Activated CD8-positive, alpha-beta memory T cell treated with anti-CD3 and anti-CD28 coated beads, Interleukin-2, amount 50 U/mL, for 4 hours (primary cell): ENCODE measurements at regions not wholly inside any gene's neighbourhood (a gene's known extent, or its start where the extent isn't known, plus 50 kb on each side); places are given as distances from the start of the nearest gene placed in this dataset.

Source experiments
- DNase-seq: peaks from one replicate; pipeline ENCODE4 v3.0.0-alpha.2; 2020

DNA sequence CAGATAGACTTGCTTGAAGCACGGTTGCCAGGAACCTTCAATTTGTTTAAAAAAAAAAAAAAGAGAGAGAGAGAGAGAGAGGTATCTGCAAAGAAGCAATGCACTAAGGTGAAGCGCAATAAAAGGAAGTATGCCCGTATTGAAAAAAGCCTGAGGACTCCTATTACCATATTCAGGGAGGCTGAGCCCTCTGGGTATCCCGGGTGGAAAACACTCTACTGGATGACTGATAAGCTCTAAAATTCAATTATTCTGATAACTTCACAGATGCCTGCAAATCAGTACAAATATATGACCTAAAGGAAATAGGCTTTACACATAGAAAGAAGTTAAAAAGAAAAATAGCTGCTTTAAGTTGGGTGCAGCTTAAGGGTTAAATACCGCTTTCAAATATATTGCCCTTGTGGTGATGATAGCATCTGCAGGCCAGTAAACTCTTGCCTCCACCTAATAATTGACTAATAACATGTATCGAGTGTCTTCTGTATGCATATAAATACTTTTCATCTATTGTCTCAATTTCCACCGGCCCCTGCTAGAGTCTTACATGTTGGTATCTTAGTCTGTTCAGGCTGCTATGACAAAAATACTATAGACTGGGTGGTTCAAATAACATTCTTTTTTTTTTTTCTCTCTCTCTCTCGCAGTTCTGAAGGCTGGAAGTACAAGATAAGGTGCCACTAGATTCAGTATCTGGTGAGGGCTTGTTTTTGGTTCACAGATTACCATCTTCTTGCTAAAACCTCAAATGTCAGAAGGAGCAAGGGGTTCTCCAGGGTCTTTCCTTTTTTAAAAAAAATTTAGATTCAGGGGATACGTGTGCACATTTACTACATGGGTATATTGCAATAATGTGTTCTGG, 187.4 kb upstream of the JARID2 start:
- DNase-seq = no peak

DNA sequence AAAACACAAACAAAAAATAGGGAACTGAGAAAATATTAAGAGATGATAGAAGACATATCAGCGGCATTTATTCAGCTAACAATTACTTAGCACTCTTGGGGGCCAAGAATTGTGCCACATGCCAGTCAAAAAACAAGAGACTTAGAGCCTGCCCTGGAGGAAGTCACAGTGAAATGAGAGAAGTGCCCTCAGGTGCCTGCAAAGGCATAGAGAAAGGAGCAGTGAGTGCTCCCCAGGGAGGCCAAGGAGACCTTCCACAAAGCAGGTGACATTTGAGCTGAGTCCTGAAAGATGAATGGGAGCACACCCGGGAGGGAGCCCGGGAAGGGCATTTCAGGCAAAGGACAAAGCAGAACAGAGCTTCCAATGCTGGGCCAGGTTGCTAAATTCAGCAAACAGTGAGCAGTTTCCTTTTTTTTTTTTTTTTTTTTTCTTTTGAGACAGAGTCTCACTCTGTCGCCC, 184.7 kb upstream of the JARID2 start:
- no peak for DNase-seq

DNA sequence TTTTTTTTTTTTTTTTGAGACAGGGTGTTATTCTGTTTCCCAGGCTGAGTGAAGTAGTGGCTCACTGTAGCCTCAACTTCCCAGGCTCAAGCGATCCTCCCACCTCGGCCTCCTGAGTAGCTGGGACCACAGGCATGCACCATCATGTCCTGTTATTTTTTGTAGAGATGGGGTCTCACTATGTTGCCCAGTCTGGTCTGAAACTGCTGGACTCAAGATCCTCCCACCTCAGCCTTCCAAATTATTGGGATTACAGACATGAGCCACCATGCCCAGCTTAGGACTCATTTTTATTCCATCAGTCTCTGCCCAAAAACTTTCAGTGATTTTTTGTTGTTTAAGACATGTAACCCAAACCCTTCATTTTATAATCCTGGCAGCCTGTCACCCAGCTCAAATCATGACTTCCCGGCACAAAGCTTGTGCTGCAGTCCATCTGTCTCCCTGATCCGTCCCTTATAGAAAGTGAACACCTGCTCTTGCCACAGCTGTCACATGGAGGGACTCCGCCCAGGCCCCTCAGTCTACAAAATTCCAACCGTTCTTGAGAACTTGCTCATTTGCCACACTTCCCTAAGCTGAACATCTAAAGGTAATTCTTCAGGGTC, 183.9 kb upstream of the JARID2 start:
- DNase-seq = no peak

DNA sequence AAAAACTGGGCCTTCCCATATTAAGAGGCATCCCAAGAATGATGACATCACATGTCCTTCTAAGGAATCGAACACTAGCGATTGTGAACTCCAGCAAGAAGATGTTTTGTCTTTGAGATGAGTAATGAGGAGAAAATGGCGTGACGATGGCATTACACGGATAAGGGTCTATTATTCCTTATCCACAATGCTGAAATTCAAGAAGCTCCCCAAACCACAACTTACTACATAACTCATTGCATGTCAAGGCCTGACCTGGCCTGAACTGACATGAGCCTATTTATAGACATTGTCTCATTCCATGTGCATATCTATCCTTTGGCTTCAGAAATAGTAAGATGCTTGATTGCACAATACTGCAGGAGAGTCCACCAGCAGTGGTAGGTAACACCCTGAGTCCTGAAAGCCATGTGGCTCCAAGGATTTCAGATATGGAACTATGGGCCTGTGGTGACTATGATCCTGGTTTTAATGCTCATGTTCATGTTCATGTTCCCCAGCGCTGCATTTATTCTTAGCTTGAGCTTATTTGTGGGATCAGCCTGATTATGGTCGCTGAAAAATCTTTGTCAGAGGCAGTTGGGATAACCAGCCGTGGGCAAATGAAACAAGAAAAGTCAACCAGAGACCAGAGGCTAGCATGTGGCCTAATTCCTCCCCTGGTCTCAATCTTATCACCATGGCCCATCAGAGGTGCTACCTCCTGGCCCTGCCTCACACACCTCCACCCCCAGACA, 183.2 kb upstream of the JARID2 start:
- no peak for DNase-seq

DNA sequence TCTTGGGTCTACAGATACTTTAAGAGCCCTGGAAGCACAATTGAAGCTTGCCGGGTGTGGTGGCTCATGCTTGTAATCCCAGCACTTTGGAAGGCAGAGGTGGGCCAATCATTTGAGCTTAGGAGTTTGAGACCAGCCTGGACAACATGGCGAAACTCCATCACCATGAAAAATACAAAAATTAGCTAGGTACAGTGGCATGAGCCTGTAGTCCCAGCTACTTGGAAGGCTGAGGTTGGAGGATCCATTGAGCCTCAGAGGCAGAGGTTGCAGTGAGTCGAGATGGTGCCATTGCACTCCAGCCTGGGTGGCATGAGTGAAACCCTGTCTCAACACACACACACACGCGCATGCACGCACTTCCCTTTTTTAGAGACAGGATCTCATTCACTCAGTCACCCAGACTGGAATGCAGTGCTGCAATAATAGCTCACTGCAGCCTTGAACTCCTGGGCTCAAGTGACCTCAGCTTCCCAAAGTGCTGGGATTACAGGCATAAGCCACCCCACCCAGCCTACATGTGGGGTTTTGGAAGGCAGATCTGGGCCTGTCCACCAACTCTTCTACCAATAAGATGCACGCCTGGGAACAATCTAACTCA, 182.5 kb upstream of the JARID2 start:
- no peak for DNase-seq

DNA sequence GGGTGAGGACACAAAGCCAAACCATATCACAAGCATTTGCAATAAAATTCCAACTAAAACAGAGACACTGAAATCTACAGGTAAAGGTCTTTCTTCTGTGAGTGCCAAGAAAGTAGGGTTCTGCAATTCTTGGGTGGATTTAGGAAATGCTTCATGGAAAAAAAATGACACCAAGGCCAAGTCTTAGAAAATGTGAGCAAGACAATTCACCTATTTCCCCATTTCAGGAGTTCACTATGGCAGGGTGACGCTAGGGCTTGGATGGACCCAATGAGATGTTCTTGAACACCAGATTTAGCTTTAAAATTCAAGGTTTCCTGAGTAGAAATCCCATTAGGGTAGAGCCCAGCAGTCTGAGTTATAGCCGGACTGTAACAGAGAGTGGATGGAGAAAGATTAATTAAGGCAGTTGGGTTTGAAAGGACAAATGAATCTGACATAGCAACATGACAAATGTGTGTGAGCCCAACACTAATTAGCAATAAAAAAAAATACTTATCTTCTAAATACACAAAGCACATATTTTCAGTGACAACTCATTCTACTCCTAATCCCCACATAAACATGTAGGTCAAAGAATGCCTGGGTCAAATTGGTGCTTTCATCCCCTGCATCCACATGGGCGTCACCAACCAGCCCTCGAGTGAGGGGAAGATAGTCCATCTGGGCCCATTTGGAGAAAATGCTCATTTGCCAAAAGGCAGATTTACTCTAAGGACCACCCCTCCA, 180.4 kb upstream of the JARID2 start:
- DNase-seq = no peak

DNA sequence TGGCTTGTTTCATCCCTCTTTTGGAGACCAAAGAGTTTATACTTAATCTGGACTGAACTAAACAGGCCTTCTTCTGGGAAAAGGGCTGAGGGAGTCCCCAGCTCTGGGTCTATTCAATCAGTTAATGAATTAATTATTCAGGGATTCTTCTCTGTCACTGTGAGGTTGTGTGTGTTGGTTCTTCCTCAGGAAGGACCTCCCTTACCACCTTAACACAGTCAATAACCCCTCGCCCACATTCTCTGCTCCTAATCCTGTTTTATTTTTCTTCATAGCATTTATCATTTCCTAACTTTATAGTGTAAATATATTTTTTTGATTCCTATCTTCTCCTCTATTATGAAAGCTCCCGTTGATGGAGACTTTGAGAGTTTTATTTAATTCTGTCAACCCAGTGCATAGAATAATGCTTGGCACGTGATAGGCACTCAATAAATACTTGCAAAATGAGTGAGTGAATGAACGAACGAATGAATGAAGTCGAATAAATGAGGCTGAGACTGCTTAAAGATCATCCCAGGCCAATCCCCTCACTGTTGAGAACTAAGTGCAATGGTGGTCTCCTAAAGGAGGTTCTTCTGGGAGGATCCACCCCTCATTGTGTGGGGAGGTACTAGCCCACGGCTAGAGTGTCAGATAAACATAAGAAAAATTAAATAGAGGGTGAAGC, 179.6 kb upstream of the JARID2 start:
- no peak for DNase-seq

DNA sequence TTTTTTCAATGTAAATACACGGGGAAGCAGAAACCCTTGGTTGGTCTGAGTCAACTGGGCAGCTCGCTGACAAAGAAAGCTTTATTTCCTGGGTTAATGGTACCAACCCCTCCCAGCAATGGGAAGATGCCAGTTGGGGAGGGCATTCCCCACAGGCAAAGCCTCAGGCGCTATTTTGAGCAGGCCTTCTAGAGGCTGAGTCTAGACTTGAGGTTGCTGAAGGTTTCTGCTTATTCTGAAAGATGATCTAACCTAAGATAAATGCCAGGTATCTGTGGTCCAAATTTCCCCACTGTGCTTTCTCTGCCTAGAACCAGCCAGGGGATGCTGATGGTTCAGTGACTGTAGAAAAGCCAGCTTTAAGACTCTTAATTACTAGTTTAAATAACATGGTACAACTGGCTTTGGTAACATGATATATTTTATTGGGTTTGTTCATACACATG, 172.5 kb upstream of the JARID2 start:
- DNase-seq = no peak

DNA sequence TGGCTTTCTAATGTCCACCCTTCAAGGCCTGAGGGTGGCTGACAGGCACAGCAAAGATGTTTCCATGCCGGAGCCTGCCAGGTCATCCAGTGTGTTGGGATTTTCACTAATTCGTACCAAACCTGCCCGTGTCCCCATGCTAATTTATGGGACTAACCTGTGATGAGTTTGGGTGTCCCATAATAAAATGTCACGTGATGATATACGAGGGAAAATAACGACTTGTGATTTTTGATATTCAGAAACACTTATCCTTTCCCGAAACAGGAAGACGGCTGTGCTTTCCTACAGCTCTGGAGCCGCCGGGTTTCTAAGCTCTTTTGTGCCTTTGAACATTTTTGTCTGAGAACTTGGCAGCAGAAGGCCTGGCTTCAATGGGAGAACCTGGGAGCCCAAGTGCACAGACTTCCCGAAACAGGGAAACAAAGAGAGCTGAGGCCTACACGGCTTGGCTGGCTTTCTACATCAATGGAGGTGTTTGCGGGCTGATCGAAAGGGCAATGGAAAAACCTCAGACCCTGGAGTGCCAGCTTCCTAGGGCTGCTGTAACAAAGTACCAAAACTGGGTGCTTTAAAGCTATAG, 171.9 kb upstream of the JARID2 start:
- no peak for DNase-seq

DNA sequence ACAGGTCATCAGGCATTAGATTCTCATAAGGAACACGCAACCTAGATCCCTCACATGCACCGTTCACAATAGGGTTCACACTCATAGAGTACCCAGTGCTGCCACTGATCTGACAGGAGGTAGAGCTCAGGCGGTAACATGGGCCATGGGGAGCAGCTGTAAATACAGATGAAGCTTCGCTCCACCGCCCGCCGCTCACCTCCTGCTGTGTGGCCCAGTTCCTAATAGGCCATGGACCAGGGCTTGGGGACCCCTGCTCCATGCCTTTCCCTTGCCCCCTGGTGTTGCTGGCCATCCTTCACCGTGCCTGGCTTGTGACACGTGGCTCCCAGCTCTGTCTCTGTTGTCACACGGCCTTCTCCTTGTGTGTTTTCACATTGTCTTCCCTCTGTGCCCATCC, 171.1 kb upstream of the JARID2 start:
- no peak for DNase-seq

DNA sequence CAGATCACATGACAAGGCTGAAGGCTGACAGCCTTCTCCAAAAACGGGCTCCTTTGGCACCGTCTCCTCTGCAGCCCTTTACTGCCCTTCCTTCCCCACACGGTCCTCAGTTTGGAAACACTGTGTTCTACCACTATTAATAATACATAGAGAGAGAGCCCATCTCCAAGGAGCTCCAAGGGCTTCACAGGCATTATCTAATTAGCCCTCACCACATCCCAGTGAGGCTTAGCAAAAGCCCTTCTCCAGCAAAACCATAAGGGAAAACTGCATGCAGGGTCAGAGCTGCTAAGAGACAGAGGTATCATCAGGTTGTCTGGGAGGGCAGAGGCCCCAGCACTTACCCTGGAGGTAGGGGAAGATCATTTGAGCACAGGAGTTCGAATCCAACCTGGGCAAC, 169.3 kb upstream of the JARID2 start:
- DNase-seq = no peak

DNA sequence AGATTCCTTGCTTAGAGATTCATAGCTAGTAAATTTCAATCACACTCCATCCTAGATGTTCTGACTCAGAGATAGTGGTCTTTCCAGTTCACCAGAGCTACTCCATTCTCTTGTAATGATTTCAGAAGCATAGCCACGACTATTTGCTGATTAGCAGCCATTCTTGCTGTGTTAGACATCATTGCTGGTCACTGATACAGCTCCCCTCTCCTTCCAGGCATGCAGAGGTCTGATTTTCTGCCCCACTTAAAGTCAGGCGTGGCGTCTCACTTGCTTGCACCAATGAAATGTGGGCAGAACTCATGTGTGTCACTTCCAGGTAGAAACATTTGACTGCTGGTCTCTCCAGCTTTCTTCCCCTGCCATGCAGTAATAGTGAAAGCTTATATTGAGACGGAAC, 168.9 kb upstream of the JARID2 start:
- no peak for DNase-seq

DNA sequence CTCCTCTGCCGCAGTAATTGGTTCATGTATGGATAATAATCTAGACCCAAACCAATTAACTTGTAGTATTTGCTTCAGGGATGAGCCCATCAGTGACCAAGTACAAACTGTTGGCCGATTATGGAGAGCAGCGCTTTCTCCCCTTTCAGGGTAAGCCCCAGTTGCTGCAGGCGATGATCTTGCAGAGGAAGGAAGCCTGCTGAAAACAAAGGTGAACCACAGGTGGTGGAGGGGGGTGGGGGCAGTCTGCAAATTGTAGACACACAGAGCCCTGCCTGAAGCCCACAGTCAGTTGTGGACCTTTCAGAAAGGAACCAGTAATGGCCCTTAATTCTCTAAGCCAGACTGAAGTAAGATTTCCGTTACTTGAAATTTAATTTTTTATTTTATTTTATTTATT, 167.9 kb upstream of the JARID2 start:
- DNase-seq = no peak

DNA sequence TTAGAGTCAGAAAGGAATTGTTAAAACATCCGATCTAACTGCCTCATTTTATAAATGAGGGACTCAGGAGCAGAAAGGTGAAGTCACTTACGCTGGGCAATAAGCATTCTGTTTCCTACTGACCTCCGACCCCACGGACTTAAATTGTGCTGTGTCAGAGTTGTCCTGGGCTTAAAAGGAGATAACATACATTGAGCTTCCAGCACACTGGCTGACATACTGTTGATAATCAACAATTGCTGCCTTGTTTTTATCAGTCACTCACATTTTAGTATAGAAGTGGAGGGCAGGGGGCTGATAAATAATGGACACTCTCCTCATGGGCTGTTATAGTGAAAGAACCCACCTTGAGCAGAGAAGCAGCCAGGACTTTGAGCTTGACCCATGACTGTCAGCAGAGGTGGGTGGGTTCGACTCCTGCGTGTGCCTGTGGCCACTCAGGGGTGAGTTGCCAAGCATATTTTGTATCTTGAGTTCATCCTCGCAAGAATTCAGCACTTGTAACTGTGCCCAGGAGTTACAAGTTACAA, 166.5 kb upstream of the JARID2 start:
- DNase-seq = no peak

DNA sequence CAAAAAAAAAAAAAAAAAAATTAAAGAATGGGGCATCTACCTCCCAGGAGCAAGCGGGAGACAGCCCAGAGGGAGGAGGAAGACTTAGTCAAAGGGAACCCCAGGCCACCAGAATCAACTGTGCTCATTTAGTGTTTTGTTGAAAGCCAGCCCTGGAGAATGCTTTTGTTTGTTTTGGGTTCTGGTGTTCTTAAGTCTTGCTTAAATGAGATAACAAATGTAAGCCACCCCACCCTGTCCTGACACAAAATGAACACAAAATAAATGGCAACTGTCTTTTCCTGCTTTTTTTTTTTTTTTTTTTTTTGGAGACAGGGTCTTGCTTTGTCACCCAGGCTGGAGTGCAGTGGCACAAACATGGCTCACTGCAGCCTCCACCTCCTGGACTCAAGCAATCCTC, 165.0 kb upstream of the JARID2 start:
- DNase-seq = no peak

DNA sequence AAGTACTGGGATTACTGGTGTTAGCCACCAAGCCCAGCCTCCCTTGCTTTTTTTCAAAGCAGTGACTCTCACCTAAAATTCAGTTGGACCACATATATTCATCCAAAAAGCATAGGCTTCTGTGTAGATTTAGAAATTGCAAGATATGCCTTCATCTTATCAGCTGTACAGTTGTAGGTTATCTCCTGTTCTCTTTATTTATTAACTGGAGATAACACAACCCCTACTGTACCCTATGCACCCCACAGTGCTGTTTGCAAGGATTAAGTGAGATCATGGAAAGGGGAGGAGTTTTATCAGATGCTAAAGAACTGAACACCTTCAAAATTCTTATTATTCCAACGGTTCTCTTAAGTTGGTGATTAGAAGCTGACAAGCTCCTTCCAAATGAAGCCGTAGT, 164.4 kb upstream of the JARID2 start:
- no peak for DNase-seq

DNA sequence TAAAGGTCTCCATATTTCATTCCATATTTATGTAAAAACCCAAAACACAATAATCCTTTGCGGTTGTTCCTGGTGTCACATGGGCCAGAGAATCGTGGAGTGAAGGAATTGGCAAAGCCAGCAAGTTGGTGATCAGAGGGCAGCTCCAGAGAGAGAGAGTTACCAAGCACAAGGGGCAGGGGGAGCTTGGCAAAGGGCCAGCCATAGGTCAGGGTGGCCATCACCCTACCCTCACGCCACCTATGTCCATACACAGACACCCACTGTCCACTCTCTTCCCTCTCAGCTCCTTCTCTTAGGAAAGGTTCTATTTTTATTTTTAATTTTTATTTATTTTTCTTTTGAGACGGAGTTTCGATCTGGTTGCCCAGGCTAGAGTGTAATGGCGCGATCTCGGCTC, 163.2 kb upstream of the JARID2 start:
- DNase-seq = no peak

DNA sequence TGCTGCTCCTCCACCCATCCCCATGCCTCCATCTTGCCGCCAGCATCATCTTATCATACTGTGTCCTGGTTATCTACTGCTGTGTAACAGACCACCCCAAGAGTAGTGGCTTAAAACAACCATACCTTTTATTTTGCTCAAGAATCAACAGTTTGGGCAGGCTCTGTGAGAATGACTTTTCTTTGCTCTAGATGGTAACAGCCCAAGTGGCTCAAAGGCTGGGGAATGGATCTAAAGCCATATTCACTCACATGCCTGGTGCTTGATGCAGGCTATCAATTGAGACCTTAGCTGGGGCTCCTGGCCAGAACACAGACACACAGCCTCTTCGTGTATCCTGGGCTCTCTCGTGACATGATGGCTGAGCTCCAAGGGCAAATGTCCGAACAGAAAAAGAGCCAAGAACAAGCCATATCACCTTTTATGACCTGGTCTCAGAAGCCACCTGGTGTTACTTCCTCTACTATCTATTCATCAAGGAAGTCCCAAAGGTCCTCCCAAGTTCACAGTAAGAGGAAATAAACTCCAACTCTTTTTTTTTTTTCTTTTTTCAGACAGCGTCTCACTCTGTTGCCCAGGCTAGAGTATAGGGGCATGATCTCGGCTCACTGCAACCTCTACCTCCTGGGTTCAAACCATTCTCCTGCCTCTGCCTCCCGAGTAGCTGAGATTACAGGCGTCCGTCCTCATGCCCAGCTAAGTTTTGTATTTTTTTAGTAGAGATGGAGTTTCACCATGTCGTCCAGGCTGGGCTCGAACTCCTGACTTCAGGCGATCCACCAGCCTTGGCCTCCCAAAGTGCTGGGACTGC, 159.3 kb upstream of the JARID2 start:
- no peak for DNase-seq

DNA sequence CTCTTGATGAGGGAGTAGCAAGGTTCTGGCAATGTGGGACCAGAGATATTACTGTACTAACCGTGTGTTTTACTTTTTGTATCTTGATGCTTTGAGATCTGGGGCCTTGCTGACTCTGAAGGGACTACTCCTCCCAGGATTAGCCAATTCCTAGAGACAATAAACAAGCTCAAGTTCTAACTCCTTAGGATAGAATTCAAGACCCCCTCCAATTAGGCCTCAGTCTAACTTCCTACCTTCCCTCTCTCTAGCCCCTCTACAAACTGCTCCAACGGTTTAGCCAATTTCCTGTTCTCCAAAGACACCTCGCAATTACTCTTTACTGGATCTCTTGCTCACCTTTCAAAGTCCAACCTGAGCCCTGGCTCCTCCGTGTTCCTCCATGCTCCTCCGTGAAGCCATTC, 158.7 kb upstream of the JARID2 start:
- no peak for DNase-seq

DNA sequence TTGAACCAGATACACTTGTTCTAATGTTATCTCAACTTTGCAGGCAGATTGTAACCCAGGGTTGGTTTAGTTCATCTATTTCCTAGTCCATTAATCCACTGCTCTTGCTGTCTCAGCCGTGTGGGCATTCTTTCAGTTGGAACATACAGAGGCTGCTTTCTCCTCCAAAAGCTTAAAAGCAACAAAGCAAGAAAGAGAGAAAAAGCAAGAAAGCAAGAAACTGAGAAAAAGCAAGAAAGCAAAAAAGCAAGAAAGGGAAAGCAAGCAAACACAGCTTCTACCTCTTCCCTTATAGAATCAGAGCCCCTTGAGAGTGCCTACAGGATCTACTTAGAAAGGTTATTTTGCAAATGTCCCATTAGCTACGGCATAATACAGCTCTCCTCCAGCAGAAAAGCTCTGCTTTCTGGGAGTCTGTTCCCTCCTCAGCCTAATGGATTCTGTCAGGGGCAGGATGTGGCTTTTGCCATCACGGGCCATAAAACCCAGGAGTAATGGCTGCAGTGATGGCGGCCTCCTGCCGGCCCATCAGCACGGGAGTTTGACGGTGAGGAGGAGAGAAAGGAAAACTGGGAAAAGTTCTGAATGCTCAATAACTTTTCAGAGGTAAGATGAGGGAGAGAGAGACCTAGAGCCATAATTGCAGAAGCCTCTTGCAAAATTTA, 156.8 kb upstream of the JARID2 start:
- no peak for DNase-seq
